ENCODE measurements at regions not wholly inside any gene's neighbourhood (a gene's known extent, or its start where the extent isn't known, plus 50 kb on each side); places are given as distances from the start of the nearest gene placed in this dataset.

DNA sequence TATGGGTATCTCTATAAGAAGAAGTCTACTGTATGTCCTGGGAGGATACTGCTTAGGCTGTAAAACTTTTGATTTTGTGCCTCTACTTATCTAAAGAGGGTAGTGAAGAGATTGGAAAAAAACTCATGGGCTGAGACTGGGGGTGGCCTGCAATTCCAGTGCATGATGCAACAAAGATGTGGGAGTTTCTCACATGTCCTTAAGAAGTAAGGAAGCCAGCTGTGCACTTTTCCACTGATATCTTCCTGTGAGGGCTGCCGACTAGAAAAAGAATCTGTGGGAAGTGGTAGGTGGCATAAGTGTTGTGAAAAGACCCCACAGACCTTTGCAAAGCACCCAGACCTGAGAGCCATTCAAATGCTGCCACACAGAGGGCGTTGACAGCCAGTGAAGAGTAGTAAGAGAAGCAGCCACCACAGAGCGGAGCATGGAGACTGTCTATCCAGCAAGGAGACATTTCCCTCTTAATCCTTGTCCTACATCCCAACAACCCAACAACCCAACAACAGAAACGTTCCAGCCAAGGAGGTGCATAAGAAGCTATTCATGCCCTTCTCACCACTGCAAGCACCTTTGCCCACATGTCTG is 65.1 kb downstream of the PFDN4 start:
- no peak for DNase-seq (ENCODE audit: low spot score)

DNA sequence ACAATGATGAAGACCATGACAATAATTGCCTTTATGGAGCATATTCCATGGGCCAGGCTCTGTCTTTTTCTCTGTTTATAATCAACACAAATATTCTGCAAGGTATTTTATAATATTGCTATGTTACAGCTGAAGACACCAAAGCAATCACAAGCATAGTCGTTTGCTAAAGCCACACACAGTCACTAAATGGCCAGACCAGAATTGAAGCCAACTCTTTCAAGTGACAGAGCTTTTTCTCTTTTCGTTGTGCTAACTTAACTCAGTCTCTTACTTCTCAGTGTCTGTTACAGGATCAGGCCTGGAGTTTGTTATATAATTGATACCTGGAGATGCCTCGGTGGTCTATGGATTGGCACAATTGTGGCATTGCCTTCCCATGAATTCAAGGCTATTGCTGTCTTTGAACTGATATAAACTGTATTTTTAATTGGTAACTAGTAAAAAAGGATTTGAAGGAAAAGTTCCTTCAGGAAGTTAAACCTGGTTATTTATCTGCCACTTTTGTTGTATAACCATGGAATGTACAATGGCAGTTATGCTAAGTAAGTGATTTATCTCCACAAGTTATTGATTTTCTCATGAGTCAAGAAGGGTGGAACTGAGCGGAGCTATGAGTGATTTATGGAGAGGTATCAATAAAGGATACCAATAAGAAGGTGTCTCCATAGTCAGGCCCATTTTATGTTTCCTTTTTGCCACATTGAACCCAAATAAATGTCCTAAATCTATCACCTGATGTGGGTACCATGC is 67.6 kb downstream of the PFDN4 start:
- no peak for DNase-seq (ENCODE audit: low spot score)

DNA sequence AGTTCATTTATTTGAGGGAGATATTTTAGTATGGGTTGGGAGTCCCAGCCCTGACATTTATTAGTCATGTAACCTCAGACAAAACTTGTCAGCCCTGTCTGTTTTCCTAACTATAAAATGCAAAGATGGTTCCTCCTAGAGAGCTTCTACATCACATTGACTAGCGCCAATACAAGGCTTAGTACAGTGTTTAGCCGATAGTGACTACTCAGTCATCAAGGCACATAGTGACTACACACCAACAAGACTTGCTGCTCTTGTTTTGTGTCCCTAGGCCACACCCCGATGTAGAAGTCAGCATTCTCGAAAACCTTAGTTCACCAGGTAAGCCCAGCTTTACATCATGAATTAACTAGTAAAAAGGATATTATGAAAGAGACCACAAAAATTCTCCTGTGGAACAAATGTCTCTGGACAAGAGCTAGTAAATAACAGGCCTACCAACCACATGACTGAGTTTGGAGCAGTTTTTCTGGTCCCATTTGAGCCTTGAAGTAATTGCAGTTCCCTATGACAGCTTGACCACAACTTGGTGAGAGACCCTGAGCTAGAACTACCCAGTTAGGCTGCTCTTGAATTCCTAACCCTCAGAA is 68.8 kb downstream of the PFDN4 start:
- no peak for DNase-seq (ENCODE audit: low spot score)

DNA sequence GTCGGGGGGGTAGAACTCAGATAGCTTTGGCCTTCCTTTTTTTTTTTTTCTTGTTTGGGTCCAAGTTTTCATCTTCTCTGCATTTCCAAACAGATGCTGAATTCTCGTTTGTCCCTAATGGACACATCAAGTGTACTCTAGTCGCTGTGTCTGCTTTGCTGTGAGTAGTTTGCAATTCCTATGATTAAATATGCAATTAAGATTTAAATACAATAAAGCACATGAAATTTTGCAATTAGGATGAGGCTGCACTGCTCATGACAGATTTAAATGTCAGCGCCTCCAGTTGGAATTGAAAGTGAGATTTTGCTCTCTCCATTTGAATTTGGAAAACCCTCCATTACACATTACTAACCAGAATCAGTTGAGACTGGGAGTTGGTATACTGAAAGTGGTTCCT is 70.4 kb downstream of the PFDN4 start:
- DNase-seq (ENCODE audit: low spot score): no peak

DNA sequence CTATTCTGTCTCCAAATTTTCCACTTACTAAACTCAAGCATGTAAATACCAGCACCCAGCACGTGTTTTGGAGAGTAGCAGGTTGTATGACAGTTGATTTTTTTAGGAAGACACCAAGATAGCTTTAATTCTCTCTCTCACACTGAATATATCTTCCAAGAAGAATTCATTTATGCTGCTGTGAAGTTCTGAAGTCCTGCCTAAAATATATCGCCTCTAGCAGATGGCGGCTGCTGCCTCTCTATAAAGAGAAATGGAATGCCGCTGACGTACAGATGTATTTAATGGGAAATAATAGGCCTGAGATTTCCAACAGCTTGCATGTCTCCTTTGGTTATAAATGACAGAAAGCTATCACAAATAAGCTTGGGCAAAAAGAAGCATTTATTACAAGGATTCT is 74.7 kb downstream of the PFDN4 start:
- DNase-seq (ENCODE audit: low spot score): no peak

DNA sequence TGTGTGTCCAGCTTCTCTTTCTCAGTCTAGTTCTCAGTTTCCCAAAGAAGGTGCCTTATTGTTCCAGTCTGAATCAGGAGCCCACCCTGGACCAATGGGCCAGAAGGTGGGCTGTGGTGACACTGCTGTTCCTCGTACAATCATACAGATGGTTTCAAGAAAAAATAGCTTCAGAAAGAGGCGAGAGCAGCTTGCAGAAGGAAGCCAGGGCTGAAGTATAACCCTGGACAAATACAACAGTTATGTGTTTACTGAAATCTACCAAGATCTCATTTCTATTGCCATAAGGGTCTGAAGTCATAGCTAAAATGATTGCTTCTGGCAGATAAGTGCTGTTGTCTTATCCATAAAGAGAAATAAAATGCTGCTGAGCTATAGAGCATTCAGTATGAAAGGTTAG is 75.4 kb downstream of the PFDN4 start:
- DNase-seq (ENCODE audit: low spot score): no peak

DNA sequence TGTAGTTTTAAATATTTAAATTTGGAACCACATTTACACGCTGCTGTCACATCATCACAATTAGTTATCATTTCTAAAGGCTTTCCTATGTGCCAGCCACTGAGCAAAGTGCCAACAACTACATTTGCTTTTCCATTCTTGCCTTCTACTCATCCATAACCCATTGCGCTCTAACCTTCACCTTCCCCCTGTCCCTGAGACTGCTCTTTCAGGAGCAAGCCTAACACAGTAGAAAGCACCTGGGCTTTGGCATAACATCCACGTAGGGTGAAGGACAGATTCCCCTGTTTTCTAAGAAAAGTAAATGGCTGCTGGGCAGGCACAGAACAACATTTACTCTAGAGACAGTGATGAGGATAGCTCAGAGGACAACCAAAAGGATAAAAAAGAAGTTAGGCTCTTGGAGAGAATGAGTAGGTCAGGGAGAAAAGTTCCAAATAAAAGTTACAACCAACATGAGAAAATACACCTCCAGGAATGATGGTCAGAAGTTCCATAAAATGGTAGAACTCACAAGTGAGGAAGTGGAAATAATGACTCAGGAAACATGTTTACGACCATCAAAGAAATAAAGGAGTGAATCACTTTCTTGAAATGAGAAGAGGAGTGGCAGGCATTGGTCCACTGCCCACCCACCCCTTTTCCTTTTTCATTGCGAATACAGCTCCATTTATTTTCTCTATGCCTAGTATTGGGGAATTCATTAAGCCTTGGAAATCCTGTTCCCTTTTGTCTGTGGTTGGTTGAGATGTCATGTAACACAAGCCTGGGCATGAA is 77.2 kb downstream of the PFDN4 start:
- DNase-seq (ENCODE audit: low spot score): no peak

DNA sequence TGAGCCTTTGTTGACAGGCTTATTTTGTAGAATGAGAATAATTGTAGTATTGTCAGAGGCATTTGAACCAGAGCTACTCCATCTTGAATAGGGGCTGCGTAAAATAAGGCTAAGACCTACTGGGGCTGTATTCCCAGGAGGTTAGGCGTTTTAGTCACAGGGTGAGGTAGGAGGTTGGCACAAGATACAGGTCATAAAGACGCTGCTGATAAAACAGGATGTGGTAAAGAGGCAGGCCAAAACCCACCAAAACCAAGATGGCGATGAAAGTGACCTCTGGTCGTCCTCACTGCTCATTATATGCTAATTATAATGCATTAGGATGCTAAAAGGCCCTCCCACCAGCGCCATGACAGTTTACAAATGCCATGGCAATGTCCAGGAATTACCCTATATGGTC is 82.7 kb downstream of the PFDN4 start:
- no peak for DNase-seq (ENCODE audit: low spot score)

DNA sequence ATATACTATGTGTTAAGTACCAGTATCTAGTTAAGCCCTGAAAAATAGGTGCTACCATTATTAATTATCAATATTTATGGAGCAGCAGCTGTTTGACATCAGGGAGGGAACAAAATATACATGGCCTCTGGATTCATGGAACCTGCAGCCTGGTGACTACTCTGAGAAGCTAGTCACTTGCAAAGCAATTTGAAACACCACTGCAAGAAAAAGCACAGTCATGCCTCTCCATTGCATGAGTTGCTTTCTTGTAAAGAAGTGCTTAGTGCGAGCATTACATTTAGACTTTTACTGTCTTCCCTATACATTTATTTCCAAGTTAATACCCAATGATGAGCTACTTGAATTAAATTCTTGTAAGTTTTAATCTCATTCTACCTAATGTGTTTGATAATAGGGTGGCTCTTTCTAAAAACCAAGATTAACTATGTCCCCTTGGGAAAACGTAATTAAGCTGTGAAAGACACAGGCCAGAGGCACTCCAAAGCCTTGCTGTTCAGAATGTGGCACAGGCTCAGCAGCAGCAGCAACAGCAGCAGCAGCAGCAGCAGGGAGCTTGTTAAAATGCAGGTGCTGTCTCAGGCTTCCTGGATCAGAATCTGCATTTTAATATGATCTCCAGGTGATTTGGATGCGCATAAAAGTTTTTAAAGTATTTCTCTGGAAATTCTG is 83.6 kb downstream of the PFDN4 start:
- DNase-seq (ENCODE audit: low spot score): peak; percentile 28

DNA sequence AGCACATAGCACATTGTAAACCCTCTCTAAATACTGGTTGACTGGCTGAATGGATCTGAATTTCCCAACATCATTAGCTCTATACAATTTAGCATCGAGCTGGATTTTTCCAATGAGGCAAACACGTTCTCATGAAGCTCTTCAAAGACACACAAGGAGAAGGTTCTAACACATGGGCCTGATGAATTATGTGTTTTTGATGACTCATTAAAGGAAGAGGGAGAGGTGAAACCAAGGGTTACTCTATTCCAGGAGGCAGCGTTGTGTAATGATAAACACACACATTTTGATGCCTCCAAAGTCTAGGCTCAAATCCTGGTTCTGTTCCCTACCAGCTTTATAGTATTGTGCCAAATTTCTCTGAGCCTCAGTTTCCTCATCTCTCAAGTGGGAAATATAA is 84.3 kb downstream of the PFDN4 start:
- no peak for DNase-seq (ENCODE audit: low spot score)

DNA sequence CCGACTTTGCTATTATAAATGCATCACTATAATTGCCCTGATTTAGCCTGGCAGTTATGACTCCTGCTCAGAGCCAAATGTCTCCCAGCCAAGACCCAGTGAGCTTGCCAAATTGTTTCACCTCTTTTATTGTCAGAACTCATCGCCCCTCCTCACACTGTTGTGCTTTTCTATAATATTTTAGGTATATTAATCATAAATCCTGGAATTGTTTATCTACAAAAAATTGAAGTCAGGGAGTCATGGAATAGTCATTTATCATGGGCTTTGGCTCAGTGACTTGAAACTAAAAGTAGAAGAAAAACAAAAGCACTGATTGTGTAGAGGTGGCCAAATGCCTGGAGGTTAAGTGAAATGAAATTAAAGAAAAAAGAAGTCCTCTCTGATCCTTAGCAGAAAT is 85.6 kb downstream of the PFDN4 start:
- DNase-seq (ENCODE audit: low spot score): no peak

DNA sequence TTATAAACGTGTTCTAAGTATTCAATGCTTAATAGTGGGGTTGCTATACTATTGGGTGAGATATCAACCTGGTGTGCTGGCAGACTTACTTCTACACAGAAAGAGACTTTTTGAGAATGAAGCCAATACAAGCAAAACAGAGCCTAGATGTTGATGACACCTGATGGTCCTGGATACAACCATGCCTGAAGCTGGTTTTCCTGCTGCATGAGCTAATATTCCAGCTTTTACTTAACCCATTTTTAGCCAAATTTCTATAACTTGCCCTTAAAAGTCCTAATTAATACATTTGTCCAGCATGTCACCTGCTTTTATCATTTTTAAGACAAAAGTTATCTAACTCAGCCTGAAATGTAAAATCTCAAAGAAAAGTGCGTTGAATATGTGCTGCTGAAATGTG is 86.2 kb downstream of the PFDN4 start:
- DNase-seq (ENCODE audit: low spot score): no peak

DNA sequence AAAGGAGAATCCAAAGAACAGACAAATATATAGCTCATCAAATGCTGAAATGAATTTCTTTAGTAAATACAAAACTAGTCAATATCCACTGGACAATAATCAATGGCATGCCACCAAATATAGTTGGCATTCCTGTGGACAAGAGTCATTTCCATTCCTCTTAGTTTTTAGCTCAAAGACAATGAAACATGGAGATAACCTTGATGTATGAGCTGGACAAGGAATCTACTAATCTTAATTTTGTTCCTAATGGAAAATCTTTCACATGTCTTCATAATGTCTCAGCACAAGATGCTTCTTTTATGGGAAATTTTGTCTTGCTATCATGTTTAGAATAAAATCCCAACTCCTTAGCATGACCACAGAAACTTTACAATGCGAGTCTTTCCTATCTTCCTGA is 87.8 kb downstream of the PFDN4 start:
- DNase-seq (ENCODE audit: low spot score): no peak

DNA sequence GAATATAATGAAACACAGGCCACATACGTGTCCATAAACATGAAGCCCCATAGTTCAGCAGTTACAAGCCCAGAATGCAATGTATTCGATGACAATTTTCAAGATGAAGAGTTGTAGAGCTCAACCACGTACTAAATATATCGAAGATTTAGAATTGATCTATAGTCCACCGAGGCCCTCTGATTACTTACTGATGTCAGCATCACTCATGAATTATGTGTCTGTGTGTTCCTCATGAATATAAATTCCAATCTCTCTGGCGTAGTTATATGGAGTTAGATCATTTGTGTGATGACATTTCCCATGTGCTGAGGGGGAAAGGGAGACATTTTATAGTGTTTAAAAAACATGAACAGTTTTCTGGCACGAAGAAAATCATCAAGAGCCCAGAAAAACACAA is 97.5 kb downstream of the PFDN4 start:
- DNase-seq (ENCODE audit: low spot score): no peak

DNA sequence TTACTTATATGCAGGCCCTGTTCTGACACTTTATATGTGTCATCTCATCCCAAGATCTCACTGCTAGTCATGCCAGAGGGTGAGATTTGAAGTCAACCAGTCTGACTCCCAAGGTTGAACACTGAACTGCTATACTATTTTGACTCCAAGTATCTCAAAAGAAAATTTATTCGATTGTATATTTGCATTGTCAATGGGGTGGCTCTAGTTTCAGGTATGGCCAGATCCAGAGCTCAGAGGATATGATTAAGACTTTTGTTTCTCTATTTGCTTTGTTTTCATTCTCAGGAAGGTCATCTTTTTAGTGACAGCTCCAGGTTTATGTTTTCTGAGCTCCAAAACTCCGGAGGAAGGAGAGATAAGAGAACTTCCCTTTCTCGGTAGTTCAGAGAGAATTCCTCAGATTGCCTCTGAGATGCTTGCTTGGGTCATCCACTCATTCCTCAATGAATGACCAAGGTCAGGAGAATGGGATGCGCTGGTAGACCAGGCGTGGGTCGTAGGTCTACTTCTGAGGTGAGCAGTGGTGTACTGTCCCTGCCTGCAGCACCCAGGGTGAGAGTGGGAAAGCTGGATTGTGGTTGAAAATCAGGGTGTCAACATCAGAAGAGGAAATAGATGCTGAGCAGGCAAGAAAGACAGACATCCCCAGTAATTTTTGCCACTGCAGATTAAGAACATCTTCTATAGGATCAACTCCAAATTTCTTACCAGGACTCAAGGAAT is 99.3 kb downstream of the PFDN4 start:
- no peak for DNase-seq (ENCODE audit: low spot score)

DNA sequence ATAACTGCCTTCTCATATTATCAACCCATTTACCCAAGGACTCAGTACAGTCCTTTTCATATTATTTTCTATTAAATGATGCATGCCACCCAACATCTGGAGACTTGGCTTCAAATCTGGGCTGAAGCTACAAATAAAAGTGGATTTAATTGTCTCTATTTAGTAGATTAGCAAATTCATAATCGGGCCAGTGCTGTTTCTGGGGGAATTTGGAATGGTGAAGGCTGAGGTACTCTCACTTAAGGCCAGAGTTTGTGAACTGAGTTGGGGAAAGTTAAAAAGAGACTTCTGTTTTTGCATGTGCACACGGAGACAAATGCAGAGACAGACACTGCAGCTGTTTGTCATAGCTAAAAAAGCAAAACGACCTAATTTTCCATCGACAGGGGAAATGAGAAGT is 100.9 kb downstream of the PFDN4 start:
- no peak for DNase-seq (ENCODE audit: low spot score)

DNA sequence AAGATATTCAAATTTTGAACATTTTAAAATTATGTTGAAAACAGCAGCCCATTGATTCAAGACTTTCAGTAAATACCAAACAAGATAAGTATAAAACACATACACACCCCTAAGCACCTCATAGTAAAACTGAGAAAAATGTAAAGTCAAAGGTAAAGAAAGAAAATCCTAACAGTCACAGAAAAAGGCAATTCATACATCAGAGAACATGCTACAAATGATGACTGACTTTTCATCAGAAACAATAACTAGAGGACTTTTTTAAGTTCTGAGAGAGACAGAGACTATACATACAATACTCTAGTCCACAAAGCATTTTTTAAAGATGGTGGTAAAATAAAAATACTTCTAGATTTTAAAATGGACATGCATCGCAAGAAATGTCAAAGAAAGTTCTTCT is 111.0 kb downstream of the PFDN4 start:
- DNase-seq (ENCODE audit: low spot score): no peak

DNA sequence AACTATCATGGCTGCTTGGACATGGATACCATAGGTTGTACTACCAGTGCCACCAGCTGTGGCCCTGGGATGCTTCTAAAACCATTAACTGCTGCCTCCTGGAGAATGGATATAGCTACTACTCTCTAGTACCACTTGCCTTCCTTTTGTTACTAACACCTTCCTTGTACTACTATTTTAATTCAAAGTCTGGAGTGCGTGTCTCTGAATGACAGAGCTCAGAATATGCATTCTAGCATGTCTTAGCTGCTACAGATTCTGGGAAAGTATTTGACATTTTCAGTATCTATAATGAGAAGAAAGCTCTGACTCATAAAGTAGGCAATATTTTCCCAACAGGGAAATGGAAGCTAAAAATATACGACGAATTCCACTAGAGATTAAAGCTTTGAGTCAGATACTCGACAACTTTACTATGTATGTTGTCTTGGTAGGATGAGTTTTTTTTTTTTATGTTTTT is 112.3 kb downstream of the PFDN4 start:
- DNase-seq (ENCODE audit: low spot score): no peak

DNA sequence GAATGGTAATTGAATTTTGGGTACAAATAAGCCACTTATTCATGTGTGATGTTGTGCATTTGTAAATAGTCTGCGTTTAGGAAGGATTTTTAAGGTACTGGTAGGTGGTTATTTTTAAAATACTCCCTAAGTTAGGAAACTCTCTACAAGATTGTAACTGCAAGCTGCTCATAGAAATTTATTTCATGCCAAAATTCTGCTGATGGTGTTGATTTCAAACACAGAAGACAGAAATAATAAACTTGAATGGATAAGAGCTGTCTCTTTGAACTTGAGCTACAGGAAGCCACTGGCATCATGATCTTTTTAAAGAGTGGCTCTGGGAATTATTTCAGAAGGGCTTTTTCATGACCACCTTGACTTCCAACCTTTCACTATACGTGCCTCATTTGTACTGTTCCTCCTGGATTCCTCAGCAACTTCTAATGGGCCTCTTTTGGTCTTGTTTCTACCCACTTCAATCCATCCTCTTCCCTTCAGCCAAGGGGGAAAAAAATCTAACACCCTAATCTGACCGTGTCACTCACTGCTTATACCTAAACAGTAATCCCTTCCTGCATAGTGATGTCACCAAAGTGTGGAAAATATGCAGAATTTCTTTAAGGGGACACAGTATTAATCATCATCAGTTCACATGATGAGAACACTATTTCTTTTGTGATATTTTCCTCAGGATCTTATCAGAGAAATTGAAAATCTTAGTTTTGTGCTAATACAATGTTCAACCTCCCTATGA is 113.6 kb downstream of the PFDN4 start:
- DNase-seq (ENCODE audit: low spot score): no peak

DNA sequence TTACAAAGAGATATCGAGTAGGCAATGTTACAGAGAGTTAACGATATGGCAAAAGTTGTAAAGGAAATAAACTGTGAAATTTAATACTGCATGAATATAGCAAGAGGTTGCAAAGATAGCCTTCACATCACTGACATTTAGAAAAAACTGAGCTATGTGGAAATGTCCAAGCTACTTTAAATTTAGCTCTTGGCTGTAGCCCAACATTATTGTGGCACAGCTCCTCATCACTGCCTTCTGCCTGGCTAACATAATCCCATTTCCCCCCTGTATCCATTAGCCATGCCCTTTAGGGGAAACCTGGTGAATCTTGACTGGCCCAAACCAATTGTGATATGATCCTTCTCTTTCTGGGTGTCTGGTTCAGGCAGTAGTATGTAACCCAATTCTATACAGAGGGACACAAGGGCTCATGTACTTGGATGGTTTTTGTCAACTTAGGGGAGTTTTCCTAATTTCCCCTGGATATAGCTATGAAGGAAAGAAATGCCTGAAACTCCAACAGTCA is 115.4 kb downstream of the PFDN4 start:
- DNase-seq (ENCODE audit: low spot score): no peak

DNA sequence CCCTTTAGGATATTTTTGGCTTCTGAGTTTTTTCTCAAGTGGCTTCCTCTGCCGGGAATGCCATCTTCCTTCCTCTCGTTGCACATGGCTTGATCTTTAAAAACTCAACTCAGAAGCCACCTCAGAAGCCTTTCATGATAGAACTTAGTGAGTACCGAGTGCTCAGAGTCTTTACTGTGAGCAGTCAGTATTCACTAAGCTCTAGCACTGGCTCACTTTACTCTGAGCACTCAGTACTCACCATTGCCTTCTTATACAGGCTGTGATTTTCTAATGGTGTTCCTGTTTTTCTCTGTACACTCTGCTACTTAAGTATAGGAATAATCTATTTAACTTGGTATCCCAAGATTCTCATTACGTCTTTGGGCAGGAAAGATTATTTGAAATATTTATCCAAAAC is 116.2 kb downstream of the PFDN4 start:
- DNase-seq (ENCODE audit: low spot score): no peak
